C4-2B (cell line): ENCODE measurements at regions not wholly inside any gene's neighbourhood (a gene's known extent, or its start where the extent isn't known, plus 50 kb on each side); places are given as distances from the start of the nearest gene placed in this dataset.

Experiments
- CTCF ChIP-seq: fragments of 450-650 bp; conservative IDR thresholded peaks from 2 replicates; pipeline ENCODE4 v1.5.1; 2017; ENCODE audit warnings: mild to moderate bottlenecking
- ZFX ChIP-seq: fragments of 450-650 bp; IDR thresholded peaks from 2 replicates; pipeline ENCODE4 v1.6.1; 2017

GRCh38 chr9:13729955-13730354 is 450.5 kb upstream of the MPDZ start:
- TF ChIP-seq CTCF (no peak), ZFX (no peak)
